Transverse colon (tissue), 4 donors: ENCODE measurements at regions not wholly inside any gene's neighbourhood (a gene's known extent, or its start where the extent isn't known, plus 50 kb on each side); places are given as distances from the start of the nearest gene placed in this dataset.

Experiments used
- DNase-seq: peaks from one replicate; pipeline ENCODE4 v3.0.0-alpha.2; 2019
- H3K27ac ChIP-seq, 4 donors: fragments of 200-600 bp; sonication (generic); 2 replicates each; pipeline ENCODE4 v1.5.1; 2016 to 2018; ENCODE audit warnings: inconsistent platforms in 4 of 4
- H3K27me3 ChIP-seq: fragments of 200-600 bp; sonication (generic); 2 replicates; pipeline ENCODE4 v1.5.1; 2017; ENCODE audit warnings: inconsistent platforms
- H3K36me3 ChIP-seq, 4 donors: fragments of 200-600 bp; sonication (generic); 2 replicates each; pipeline ENCODE4 v1.5.1; 2017 to 2019; ENCODE audit warnings: inconsistent platforms in 4 of 4
- H3K4me1 ChIP-seq, 4 donors: fragments of 200-600 bp; sonication (generic); 2 replicates each; pipeline ENCODE4 v1.5.1; 2017 to 2020; ENCODE audit warnings: inconsistent platforms in 4 of 4
- H3K4me3 ChIP-seq, 4 donors: fragments of 200-600 bp; sonication (generic); 1 replicate in 1 of 4; 2 replicates in 3 of 4; pipeline versions ENCODE4 v1.5.1 to v1.6.1; 2017 to 2019; ENCODE audit warnings: inconsistent platforms in 4 of 4
- H3K9me3 ChIP-seq, 2 donors: fragments of 200-600 bp; sonication (generic); 2 replicates each; pipeline ENCODE4 v1.5.1; 2017 to 2019; ENCODE audit warnings: inconsistent platforms in 2 of 2
- EP300 ChIP-seq: sonication (generic); formaldehyde crosslinking; IDR thresholded peaks from one replicate; pipeline ENCODE4 v1.6.1; 2017; ENCODE audit warnings: antibody characterized with exemption, low read depth
- POLR2A ChIP-seq: fragments of 450-650 bp; IDR thresholded peaks from one replicate; pipeline ENCODE4 v1.6.1; 2016; ENCODE audit warnings: antibody characterized with exemption, mild to moderate bottlenecking, moderate library complexity
- POLR2AphosphoS5 ChIP-seq, 3 donors: sonication (generic); formaldehyde crosslinking; IDR thresholded peaks; one replicate each; pipeline ENCODE4 v1.6.1; 2016; ENCODE audit warnings: antibody characterized with exemption in 3 of 3
- WGBS, 2 donors: methylation state at CpG; one replicate each; pipeline ENCODE4 v1.1.5; 2018; ENCODE audit warnings: low coverage in 1 of 2; 5-methylcytosine and 5-hydroxymethylcytosine counted together
- in situ Hi-C, 4 donors: fragments of 200-750 bp; cut with MboI; loops; one replicate each; pipeline versions ENCODE4 v1.15.0 to v1.15.1; 2017; ENCODE audit warnings: low sequenced_read_pairs in 3 of 4, low pct_ligation_motif_present in 1 of 4, low pct_unique_long_range_greater_than_20kb in 1 of 4
- intact Hi-C: fragments of 100-400 bp; cut with DNase I; formaldehyde crosslinking; loops from one replicate; pipeline ENCODE4 v1.15.1; 2023; ENCODE audit warnings: low total_unique reads
- TF ChIP-seq, protein P1 (sequence below), 5 experiments: fragments of 200-600 bp in 3 of 5; fragments of 450-650 bp in 2 of 5; sonication (generic) in 3 of 5; IDR thresholded peaks; 1 replicate in 2 of 5; 2 replicates in 3 of 5; pipeline ENCODE4 v1.5.1; 2016 to 2017; ENCODE audit warnings: antibody characterized with exemption in 5 of 5, inconsistent platforms in 3 of 5, mild to moderate bottlenecking in 2 of 5, moderate library complexity in 1 of 5

DNA sequence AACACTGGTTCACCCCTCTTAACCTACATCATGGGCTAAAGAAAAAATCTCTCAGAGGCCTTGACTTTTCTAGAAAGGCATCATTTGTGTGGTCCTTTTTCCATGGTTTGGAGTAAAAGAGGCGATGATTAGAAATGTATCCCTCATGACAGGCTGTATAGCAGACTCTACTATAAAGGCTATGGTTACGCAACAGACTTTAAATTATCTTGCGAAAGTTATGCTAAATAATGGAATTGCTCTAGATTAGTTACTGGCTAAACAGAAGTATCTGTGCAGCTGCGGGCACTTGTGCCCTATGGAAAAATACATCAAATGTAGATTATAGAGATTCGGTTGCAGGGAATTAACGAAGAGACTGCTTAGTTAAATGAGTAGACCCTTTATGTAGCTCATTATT is 101.6 kb downstream of the TMEM47 start:
- no peaks in the 10 kb centered on the region for H3K27me3 ChIP-seq
- H3K27ac ChIP-seq = no peak overlapping the region
- intact Hi-C loops = no loop called here
- H3K9me3 ChIP-seq = no peaks in the 10 kb centered on the region
- TF ChIP-seq POLR2A (no peak), POLR2AphosphoS5 (IDR thresholded peaks at IDR 0.05) (no peak), EP300 (no peak)
- TF ChIP-seq, protein P1, sequence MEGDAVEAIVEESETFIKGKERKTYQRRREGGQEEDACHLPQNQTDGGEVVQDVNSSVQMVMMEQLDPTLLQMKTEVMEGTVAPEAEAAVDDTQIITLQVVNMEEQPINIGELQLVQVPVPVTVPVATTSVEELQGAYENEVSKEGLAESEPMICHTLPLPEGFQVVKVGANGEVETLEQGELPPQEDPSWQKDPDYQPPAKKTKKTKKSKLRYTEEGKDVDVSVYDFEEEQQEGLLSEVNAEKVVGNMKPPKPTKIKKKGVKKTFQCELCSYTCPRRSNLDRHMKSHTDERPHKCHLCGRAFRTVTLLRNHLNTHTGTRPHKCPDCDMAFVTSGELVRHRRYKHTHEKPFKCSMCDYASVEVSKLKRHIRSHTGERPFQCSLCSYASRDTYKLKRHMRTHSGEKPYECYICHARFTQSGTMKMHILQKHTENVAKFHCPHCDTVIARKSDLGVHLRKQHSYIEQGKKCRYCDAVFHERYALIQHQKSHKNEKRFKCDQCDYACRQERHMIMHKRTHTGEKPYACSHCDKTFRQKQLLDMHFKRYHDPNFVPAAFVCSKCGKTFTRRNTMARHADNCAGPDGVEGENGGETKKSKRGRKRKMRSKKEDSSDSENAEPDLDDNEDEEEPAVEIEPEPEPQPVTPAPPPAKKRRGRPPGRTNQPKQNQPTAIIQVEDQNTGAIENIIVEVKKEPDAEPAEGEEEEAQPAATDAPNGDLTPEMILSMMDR (IDR thresholded peaks at IDR 0.05) = no peak
- no peaks in the 10 kb centered on the region for H3K36me3 ChIP-seq
- H3K4me3 ChIP-seq = no peak overlapping the region
- no peaks in the 10 kb centered on the region for H3K4me1 ChIP-seq
- in situ Hi-C loops = no loop called here
- no peak for DNase-seq
- WGBS, 2 donors = 83 to 89% methylated on average over 3 to 6 of the region's 6 CpGs

GRCh38 chrX:34546366-34546765 is 110.7 kb downstream of the TMEM47 start:
- WGBS, 2 donors = 49% methylated on average over 4 of the region's 4 CpGs; no CpG with 5 or more reads in 1 of the 2 donors
- Histone ChIP-seq H3K9me3 (no peaks in the 10 kb centered on the region), H3K36me3 (no peaks in the 10 kb centered on the region), H3K27me3 (no peaks in the 10 kb centered on the region), H3K27ac (no peak overlapping the region), H3K4me1 (no peaks in the 10 kb centered on the region), H3K4me3 (no peak overlapping the region)
- TF ChIP-seq EP300 (no peak), POLR2AphosphoS5 (IDR thresholded peaks at IDR 0.05) (no peak), POLR2A (no peak)
- TF ChIP-seq, protein P1 (IDR thresholded peaks at IDR 0.05) = no peak
- intact Hi-C loops = no loop called here
- DNase-seq = no peak
- in situ Hi-C loops = no loop called here

GRCh38 chrX:34528081-34528480 is 129.0 kb downstream of the TMEM47 start:
- intact Hi-C loops (no loop called here), in situ Hi-C loops (no loop called here)
- TF ChIP-seq EP300 = no peak
- Histone ChIP-seq H3K27ac (no peak overlapping the region), H3K4me3 (no peak overlapping the region), H3K36me3 (no peaks in the 10 kb centered on the region), H3K4me1 (no peaks in the 10 kb centered on the region), H3K27me3 (no peaks in the 10 kb centered on the region), H3K9me3 (no peaks in the 10 kb centered on the region)
- DNase-seq = no peak

GRCh38 chrX:34521563-34521962 is 135.5 kb downstream of the TMEM47 start:
- in situ Hi-C loops = no loop called here
- Histone ChIP-seq H3K4me1 (no peaks in the 10 kb centered on the region), H3K4me3 (no peak overlapping the region), H3K9me3 (no peaks in the 10 kb centered on the region), H3K27ac (no peak overlapping the region), H3K27me3 (no peaks in the 10 kb centered on the region), H3K36me3 (no peaks in the 10 kb centered on the region)
- DNase-seq = no peak
- no peak for TF ChIP-seq POLR2AphosphoS5 (IDR thresholded peaks at IDR 0.05)
- TF ChIP-seq, protein P1 (IDR thresholded peaks at IDR 0.05) = no peak
- TF ChIP-seq EP300 = no peak
- TF ChIP-seq POLR2A = no peak
- intact Hi-C loops = no loop called here
- WGBS, 2 donors = 16 to 40% methylated on average over 1 to 2 of the region's 2 CpGs

DNA sequence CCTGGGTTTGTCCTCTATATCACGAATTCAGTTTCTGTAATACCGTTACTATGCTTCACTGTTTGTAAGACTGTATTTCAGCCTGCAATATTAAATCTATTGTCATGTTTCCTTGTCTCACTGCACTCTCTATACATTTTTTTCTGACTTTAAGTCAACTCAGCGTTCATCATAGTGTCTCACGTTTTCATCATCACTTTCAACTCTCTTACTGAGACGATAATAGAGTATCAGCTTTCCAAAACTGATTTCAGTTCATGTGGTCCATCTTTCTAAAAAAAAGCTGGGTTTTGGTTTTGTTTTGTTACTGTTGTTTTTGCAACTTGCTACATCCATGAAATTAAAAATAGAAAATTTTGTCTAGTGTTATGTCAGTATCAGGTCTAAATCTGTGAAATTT is 147.7 kb downstream of the TMEM47 start:
- no peak overlapping the region for H3K4me3 ChIP-seq
- H3K9me3 ChIP-seq = no peaks in the 10 kb centered on the region
- H3K27me3 ChIP-seq = no peaks in the 10 kb centered on the region
- in situ Hi-C loops (no loop called here), intact Hi-C loops (no loop called here)
- H3K36me3 ChIP-seq = no peaks in the 10 kb centered on the region
- H3K27ac ChIP-seq = no peak overlapping the region
- TF ChIP-seq, protein P1 (IDR thresholded peaks at IDR 0.05) = no peak
- TF ChIP-seq EP300 (no peak), POLR2AphosphoS5 (IDR thresholded peaks at IDR 0.05) (no peak), POLR2A (no peak)
- 62 to 88% methylated on average over 5 of the region's 5 CpGs for WGBS, 2 donors
- DNase-seq = no peak
- H3K4me1 ChIP-seq = no peaks in the 10 kb centered on the region
